ENCODE measurements at regions not wholly inside any gene's neighbourhood (a gene's known extent, or its start where the extent isn't known, plus 50 kb on each side); places are given as distances from the start of the nearest gene placed in this dataset.

DNA sequence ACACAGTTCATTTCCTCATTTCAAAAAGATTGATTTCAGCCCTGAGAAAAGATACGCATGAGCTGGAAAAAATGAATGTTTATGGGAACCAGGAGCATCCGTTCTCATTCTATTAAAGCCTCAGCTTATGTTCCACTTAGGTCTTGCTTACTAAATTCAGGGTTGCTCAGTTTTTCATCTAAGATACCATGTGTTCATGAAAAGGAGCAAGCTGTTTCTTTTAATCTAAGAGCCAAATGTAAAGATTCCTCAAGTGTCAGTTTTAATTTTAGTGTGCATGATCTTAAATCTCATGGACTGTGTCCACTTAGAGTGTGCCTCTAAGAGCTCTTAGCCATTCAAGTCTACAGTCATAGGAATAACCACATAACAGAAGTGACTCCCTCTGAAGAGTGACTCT is 141.5 kb upstream of the ARHGAP42 start:
- TF ChIP-seq, protein P1, sequence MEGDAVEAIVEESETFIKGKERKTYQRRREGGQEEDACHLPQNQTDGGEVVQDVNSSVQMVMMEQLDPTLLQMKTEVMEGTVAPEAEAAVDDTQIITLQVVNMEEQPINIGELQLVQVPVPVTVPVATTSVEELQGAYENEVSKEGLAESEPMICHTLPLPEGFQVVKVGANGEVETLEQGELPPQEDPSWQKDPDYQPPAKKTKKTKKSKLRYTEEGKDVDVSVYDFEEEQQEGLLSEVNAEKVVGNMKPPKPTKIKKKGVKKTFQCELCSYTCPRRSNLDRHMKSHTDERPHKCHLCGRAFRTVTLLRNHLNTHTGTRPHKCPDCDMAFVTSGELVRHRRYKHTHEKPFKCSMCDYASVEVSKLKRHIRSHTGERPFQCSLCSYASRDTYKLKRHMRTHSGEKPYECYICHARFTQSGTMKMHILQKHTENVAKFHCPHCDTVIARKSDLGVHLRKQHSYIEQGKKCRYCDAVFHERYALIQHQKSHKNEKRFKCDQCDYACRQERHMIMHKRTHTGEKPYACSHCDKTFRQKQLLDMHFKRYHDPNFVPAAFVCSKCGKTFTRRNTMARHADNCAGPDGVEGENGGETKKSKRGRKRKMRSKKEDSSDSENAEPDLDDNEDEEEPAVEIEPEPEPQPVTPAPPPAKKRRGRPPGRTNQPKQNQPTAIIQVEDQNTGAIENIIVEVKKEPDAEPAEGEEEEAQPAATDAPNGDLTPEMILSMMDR (conservative IDR thresholded peaks at IDR 0.05 in 1 of 2, IDR thresholded peaks at IDR 0.05 in 1 of 2; ENCODE audit: low read depth in 1 of 2, low read length in 2 of 2): no peak
- no peak for TF ChIP-seq EZH2 (IDR thresholded peaks at IDR 0.05; ENCODE audit: low read length, missing control alignments)
